Ovary (tissue), 7 donors: ENCODE measurements at regions not wholly inside any gene's neighbourhood (a gene's known extent, or its start where the extent isn't known, plus 50 kb on each side); places are given as distances from the start of the nearest gene placed in this dataset.

Source experiments
- DNase-seq, 5 donors: peaks; one replicate each; pipeline ENCODE4 v3.0.0-alpha.2; 2019 to 2020
- H3K27ac ChIP-seq, 2 donors: fragments of 200-600 bp; one replicate each; pipeline versions ENCODE4 v1.5.1 to v1.8.0; 2019 to 2022
- H3K27me3 ChIP-seq: fragments of 200-600 bp; one replicate; pipeline ENCODE4 v1.8.0; 2022
- H3K36me3 ChIP-seq: fragments of 200-600 bp; sonication (generic); one replicate; pipeline ENCODE4 v1.5.1; 2019
- H3K4me1 ChIP-seq: one replicate; pipeline ENCODE4 v1.8.1; 2013; ENCODE audit warnings: mild to moderate bottlenecking, moderate library complexity; ENCODE audit not compliant: insufficient read depth
- H3K4me3 ChIP-seq: fragments of 200-600 bp; sonication (generic); one replicate; pipeline ENCODE4 v1.5.1; 2017
- H3K9me3 ChIP-seq, 2 donors: fragments of 200-600 bp in 1 of 2; sonication (generic) in 1 of 2; one replicate each; pipeline versions ENCODE4 v1.5.1 to v1.8.1; 2013 to 2019; ENCODE audit warnings: mild to moderate bottlenecking in 1 of 2, moderate library complexity in 1 of 2
- EP300 ChIP-seq: sonication (generic); formaldehyde crosslinking; IDR thresholded peaks from one replicate; pipeline ENCODE4 v1.6.1; 2017; ENCODE audit warnings: antibody characterized with exemption
- POLR2A ChIP-seq: fragments of 450-650 bp; IDR thresholded peaks from one replicate; pipeline ENCODE4 v1.6.1; 2017; ENCODE audit warnings: antibody characterized with exemption, mild to moderate bottlenecking, moderate library complexity
- WGBS, 3 donors: extraction: QIAGEN DNeasy Blood & Tissue Kit in 1 of 3; methylation state at CpG; one replicate each; pipeline versions ENCODE4 v1.1.5 to v1.1.7; 2013 to 2017; 5-methylcytosine and 5-hydroxymethylcytosine counted together
- intact Hi-C, 4 donors: fragments of 100-400 bp; cut with DNase I; formaldehyde crosslinking; loops; one replicate each; pipeline versions ENCODE4 v1.11.0 to v1.15.1; 2022 to 2023
- TF ChIP-seq, protein P1 (sequence below), 3 donors: fragments of 450-650 bp in 2 of 3; fragments of 200-600 bp in 1 of 3; IDR thresholded peaks; one replicate each; pipeline versions ENCODE4 v1.5.1 to v1.8.0; 2016 to 2022; ENCODE audit warnings: antibody characterized with exemption in 3 of 3, mild to moderate bottlenecking in 1 of 3
- donor health status: DM: no; HTN: no; CAD: no; lungs with moderate emphysema.
- donor health status: DM: no; HTN: no; CAD: no.
- donor health status: Bipolar disorder and iron deficiency.
- donor health status: DM: no; HTN: no; CAD: no.
- donor health status: DM: yes; HTN: yes; CAD: no.

DNA sequence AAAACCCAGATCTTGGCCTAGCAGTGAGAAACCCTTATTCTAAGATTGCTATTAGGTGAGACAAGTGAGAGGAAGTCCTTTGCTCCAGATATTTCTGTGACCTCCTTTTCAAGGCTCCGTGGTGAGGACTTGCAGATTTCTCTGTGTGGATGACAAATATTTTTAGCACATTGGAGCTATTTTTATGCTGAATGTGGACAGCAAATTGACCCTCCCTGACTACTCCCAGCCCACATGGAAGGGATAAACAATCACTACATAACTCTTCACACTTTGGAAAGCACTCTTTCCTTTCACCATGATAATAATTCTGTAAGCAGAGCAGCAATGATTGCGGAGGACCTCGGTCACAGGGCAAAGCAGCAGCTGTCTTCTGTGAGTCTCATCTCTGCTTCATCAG lies 88.0 kb upstream of the ADGRF1 start:
- DNase-seq: no peak
- H3K36me3 ChIP-seq: no peaks in the 10 kb centered on the region
- WGBS, 3 donors: 10 to 23% (median 13%) methylated on average over 3 of the region's 3 CpGs
- H3K4me1 ChIP-seq: peaks cover 11% of the 10 kb centered on the region
- no peak overlapping the region for H3K27ac ChIP-seq
- no peaks in the 10 kb centered on the region for H3K9me3 ChIP-seq
- no peak overlapping the region for H3K4me3 ChIP-seq
- no peaks in the 10 kb centered on the region for H3K27me3 ChIP-seq
- no peak for TF ChIP-seq EP300
- no peak for TF ChIP-seq POLR2A
- TF ChIP-seq, protein P1, sequence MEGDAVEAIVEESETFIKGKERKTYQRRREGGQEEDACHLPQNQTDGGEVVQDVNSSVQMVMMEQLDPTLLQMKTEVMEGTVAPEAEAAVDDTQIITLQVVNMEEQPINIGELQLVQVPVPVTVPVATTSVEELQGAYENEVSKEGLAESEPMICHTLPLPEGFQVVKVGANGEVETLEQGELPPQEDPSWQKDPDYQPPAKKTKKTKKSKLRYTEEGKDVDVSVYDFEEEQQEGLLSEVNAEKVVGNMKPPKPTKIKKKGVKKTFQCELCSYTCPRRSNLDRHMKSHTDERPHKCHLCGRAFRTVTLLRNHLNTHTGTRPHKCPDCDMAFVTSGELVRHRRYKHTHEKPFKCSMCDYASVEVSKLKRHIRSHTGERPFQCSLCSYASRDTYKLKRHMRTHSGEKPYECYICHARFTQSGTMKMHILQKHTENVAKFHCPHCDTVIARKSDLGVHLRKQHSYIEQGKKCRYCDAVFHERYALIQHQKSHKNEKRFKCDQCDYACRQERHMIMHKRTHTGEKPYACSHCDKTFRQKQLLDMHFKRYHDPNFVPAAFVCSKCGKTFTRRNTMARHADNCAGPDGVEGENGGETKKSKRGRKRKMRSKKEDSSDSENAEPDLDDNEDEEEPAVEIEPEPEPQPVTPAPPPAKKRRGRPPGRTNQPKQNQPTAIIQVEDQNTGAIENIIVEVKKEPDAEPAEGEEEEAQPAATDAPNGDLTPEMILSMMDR (IDR thresholded peaks at IDR 0.05): no peak
- intact Hi-C loops: no loop called here

DNA sequence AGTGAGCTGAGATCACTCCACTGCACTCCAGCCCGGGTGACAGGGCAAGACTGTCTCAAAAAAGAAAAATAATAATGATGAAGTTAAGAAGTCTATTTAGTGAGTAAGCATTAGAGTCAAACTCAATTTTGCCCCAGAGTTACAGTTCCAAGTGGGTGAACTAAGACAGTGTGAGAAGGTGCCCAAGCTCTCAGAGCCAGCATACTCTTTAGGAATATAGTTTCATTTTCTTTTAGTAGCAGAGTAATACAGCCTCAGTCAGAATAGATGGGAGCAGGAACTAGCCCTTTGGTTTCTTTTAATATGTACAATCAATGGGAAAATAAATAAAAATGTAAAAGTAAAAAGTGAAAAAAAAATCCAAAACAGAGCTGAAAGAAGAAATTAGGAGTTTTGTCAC lies 87.0 kb upstream of the ADGRF1 start:
- DNase-seq: no peak
- intact Hi-C loops: no loop called here
- Histone ChIP-seq H3K9me3 (no peaks in the 10 kb centered on the region), H3K36me3 (no peaks in the 10 kb centered on the region), H3K4me3 (no peak overlapping the region), H3K27me3 (no peaks in the 10 kb centered on the region), H3K27ac (no peak overlapping the region), H3K4me1 (peaks cover 11% of the 10 kb centered on the region)
- WGBS, 3 donors: 90 to 94% (median 91%) methylated on average over 1 of the region's 1 CpG
- no peak for TF ChIP-seq EP300
- TF ChIP-seq, protein P1 (IDR thresholded peaks at IDR 0.05): no peak

- H3K4me3 ChIP-seq: no peak overlapping the region
- no peak overlapping the region for H3K27ac ChIP-seq
- no peaks in the 10 kb centered on the region for H3K36me3 ChIP-seq
- no peaks in the 10 kb centered on the region for H3K9me3 ChIP-seq
- H3K27me3 ChIP-seq: no peaks in the 10 kb centered on the region
- 53 to 64% (median 59%) methylated on average over 5 of the region's 5 CpGs for WGBS, 3 donors
- H3K4me1 ChIP-seq: peaks cover 11% of the 10 kb centered on the region
- no peak for TF ChIP-seq POLR2A
- intact Hi-C loops: no loop called here
- no peak for DNase-seq
Measured at GRCh38 chr6:47126647-47127391, 84.7 kb upstream of the ADGRF1 start.

GRCh38 chr6:47118611-47119010 lies 76.5 kb upstream of the ADGRF1 start:
- TF ChIP-seq, protein P1 (IDR thresholded peaks at IDR 0.05): no peak
- TF ChIP-seq POLR2A (no peak), EP300 (no peak)
- H3K27me3 ChIP-seq: no peaks in the 10 kb centered on the region

DNA sequence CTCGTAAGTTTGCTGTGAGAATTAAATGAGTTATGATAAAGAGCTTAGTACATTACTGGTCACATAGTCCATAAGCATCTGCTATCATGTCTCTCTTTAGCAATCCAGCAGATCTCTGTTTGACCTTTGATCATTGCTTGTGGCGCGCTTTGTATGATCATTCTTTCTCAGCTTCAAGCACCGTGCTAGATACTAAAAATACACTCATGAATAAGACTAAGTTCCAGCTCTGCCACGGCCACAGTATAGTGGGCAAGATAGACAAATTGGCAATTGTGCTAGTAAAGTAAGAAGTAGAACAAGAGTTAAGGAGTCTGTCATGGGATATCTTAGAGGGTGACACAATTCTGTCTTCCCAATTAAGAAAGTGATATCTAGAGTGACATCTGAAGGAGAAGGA lies 75.2 kb upstream of the ADGRF1 start:
- WGBS, 3 donors: 92 to 94% (median 93%) methylated on average over 5 of the region's 5 CpGs
- intact Hi-C loops: no loop called here
- TF ChIP-seq EP300: no peak
- TF ChIP-seq, protein P1 (IDR thresholded peaks at IDR 0.05): no peak

More at GRCh38 chr6:47118611-47119010, 76.5 kb upstream of the ADGRF1 start:
- H3K4me3 ChIP-seq: no peak overlapping the region
- no peaks in the 10 kb centered on the region for H3K9me3 ChIP-seq
- no peaks in the 10 kb centered on the region for H3K36me3 ChIP-seq
- intact Hi-C loops: no loop called here
- H3K27ac ChIP-seq: no peak overlapping the region
- no peak for DNase-seq
- H3K4me1 ChIP-seq: no peaks in the 10 kb centered on the region

More for the DNA sequence above, 75.2 kb upstream of the ADGRF1 start:
- Histone ChIP-seq H3K4me3 (no peak overlapping the region), H3K36me3 (no peaks in the 10 kb centered on the region), H3K9me3 (no peaks in the 10 kb centered on the region), H3K4me1 (no peaks in the 10 kb centered on the region), H3K27me3 (no peaks in the 10 kb centered on the region), H3K27ac (no peak overlapping the region)
- DNase-seq: no peak
